ENCODE measurements at regions not wholly inside any gene's neighbourhood (a gene's known extent, or its start where the extent isn't known, plus 50 kb on each side); places are given as distances from the start of the nearest gene placed in this dataset.
"Not testable (repeated sequence)": the region's sequence is repeated elsewhere in the genome, so short reads cannot be mapped to it uniquely, and the experiment has no call there.

DNA sequence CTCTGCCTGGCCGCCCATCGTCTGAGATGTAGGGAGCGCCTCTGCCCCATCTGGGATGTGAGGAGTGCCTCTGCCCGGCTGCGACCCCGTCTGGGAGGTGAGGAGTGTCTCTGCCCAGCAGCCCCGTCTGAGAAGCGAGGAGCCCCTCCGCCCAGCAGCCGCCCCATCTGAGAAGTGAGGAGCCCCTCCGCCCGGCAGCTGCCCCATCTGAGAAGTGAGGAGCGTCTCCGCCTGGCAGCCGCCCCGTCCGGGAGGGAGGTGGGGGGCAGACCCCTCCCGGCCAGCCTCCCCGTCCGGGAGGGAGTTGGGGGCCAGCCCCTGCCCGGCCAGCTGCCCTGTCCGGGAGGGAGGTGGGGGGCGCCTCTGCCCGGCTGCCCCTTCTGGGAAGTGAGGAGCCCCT lies 117.8 kb downstream of the BMS1 start:
- TF ChIP-seq, protein P1, sequence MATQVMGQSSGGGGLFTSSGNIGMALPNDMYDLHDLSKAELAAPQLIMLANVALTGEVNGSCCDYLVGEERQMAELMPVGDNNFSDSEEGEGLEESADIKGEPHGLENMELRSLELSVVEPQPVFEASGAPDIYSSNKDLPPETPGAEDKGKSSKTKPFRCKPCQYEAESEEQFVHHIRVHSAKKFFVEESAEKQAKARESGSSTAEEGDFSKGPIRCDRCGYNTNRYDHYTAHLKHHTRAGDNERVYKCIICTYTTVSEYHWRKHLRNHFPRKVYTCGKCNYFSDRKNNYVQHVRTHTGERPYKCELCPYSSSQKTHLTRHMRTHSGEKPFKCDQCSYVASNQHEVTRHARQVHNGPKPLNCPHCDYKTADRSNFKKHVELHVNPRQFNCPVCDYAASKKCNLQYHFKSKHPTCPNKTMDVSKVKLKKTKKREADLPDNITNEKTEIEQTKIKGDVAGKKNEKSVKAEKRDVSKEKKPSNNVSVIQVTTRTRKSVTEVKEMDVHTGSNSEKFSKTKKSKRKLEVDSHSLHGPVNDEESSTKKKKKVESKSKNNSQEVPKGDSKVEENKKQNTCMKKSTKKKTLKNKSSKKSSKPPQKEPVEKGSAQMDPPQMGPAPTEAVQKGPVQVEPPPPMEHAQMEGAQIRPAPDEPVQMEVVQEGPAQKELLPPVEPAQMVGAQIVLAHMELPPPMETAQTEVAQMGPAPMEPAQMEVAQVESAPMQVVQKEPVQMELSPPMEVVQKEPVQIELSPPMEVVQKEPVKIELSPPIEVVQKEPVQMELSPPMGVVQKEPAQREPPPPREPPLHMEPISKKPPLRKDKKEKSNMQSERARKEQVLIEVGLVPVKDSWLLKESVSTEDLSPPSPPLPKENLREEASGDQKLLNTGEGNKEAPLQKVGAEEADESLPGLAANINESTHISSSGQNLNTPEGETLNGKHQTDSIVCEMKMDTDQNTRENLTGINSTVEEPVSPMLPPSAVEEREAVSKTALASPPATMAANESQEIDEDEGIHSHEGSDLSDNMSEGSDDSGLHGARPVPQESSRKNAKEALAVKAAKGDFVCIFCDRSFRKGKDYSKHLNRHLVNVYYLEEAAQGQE (IDR thresholded peaks at IDR 0.05; ENCODE audit: insufficient read depth in 1 of 2, low read depth in 2 of 2, low read length in 1 of 2) = not testable (repeated sequence)
- TF ChIP-seq, protein P2, sequence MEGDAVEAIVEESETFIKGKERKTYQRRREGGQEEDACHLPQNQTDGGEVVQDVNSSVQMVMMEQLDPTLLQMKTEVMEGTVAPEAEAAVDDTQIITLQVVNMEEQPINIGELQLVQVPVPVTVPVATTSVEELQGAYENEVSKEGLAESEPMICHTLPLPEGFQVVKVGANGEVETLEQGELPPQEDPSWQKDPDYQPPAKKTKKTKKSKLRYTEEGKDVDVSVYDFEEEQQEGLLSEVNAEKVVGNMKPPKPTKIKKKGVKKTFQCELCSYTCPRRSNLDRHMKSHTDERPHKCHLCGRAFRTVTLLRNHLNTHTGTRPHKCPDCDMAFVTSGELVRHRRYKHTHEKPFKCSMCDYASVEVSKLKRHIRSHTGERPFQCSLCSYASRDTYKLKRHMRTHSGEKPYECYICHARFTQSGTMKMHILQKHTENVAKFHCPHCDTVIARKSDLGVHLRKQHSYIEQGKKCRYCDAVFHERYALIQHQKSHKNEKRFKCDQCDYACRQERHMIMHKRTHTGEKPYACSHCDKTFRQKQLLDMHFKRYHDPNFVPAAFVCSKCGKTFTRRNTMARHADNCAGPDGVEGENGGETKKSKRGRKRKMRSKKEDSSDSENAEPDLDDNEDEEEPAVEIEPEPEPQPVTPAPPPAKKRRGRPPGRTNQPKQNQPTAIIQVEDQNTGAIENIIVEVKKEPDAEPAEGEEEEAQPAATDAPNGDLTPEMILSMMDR (IDR thresholded peaks at IDR 0.05) = not testable (repeated sequence)
- not testable (repeated sequence) for TF ChIP-seq POLR2AphosphoS5 (IDR thresholded peaks at IDR 0.05; ENCODE audit: low read depth, low read length); SIN3A (IDR thresholded peaks at IDR 0.05; ENCODE audit: borderline replicate concordance, insufficient read depth, low read depth, low read length); TCF7L2 (IDR thresholded peaks at IDR 0.05; ENCODE audit: low read depth, low read length)
